ENCODE measurements at regions not wholly inside any gene's neighbourhood (a gene's known extent, or its start where the extent isn't known, plus 50 kb on each side); places are given as distances from the start of the nearest gene placed in this dataset.

- TF ChIP-seq CTCF (IDR thresholded peaks at IDR 0.05; ENCODE audit: insufficient read depth, low read length, poor library complexity, severe bottlenecking) (no peak), EZH2phosphoT487 (conservative IDR thresholded peaks at IDR 0.05; ENCODE audit: low read length) (no peak)
These were observed 206.8 kb upstream of the MON1B start for GRCh38 chr16:76984196-76984595.

All from SU-DHL-6 (cell line).